Prostate gland (tissue), 2 donors: ENCODE measurements at regions not wholly inside any gene's neighbourhood (a gene's known extent, or its start where the extent isn't known, plus 50 kb on each side); places are given as distances from the start of the nearest gene placed in this dataset.

Experiments
- DNase-seq: peaks from one replicate; pipeline ENCODE4 v3.0.0-alpha.2; 2019; ENCODE audit warnings: low spot score
- H3K27ac ChIP-seq, 2 donors: fragments of 200-600 bp; sonication (generic); 2 replicates each; pipeline ENCODE4 v1.5.1; 2017 to 2019
- H3K27me3 ChIP-seq: fragments of 200-600 bp; sonication (generic); replicated peaks from 2 replicates; pipeline ENCODE4 v1.5.1; 2019; ENCODE audit not compliant: insufficient read depth
- H3K36me3 ChIP-seq, 2 donors: fragments of 200-600 bp; sonication (generic); 1 replicate in 1 of 2; 2 replicates in 1 of 2; pipeline versions ENCODE4 v1.5.1 to v1.8.1; 2017 to 2019
- H3K4me1 ChIP-seq: fragments of 200-600 bp; sonication (generic); replicated peaks from 2 replicates; pipeline ENCODE4 v1.5.1; 2019
- H3K4me3 ChIP-seq, 2 donors: fragments of 200-600 bp; sonication (generic); 2 replicates each; pipeline ENCODE4 v1.5.1; 2017 to 2019
- H3K9me3 ChIP-seq: fragments of 200-600 bp; sonication (generic); 2 replicates; pipeline ENCODE4 v1.5.1; 2017
- CTCF ChIP-seq, 4 experiments: fragments of 200-600 bp in 2 of 4; fragments of 450-650 bp in 2 of 4; sonication (generic) in 2 of 4; IDR thresholded peaks; 1 replicate in 3 of 4; 2 replicates in 1 of 4; pipeline ENCODE4 v1.5.1; 2016 to 2019; ENCODE audit warnings: antibody characterized with exemption in 4 of 4, mild to moderate bottlenecking in 2 of 4, moderate library complexity in 2 of 4
- POLR2A ChIP-seq: fragments of 450-650 bp; IDR thresholded peaks from one replicate; pipeline ENCODE4 v1.6.1; 2016; ENCODE audit warnings: antibody characterized with exemption, mild to moderate bottlenecking
- POLR2AphosphoS5 ChIP-seq: sonication (generic); formaldehyde crosslinking; IDR thresholded peaks from one replicate; pipeline ENCODE4 v1.6.1; 2017; ENCODE audit warnings: antibody characterized with exemption
- WGBS: methylation state at CpG from one replicate; pipeline ENCODE4 v1.1.5; 2018; 5-methylcytosine and 5-hydroxymethylcytosine counted together
- intact Hi-C: fragments of 100-400 bp; cut with DNase I; formaldehyde crosslinking; loops from one replicate; pipeline ENCODE4 v1.14.2; 2022

- TF ChIP-seq POLR2A, result no peak
- no peak for TF ChIP-seq CTCF (IDR thresholded peaks at IDR 0.05)
- TF ChIP-seq POLR2AphosphoS5, result no peak
- intact Hi-C loops, result no loop called here
- Histone ChIP-seq H3K4me1 (no peaks in the 10 kb centered on the region), H3K27ac (no peak overlapping the region), H3K27me3 (no peaks in the 10 kb centered on the region), H3K36me3 (no peaks in the 10 kb centered on the region), H3K9me3 (no peaks in the 10 kb centered on the region), H3K4me3 (no peak overlapping the region)
- DNase-seq, result no peak
- 79% methylated on average over 4 of the region's 4 CpGs for WGBS
These were observed 478.9 kb upstream of the GBE1 start for GRCh38 chr3:82240322-82240721.

GRCh38 chr3:82236257-82236656, 474.8 kb upstream of the GBE1 start:
- 81% methylated on average over 3 of the region's 3 CpGs for WGBS

GRCh38 chr3:82229397-82229796, 468.0 kb upstream of the GBE1 start:
- intact Hi-C loops, result no loop called here
- Histone ChIP-seq H3K27ac (no peak overlapping the region), H3K4me3 (no peak overlapping the region), H3K9me3 (no peaks in the 10 kb centered on the region), H3K27me3 (no peaks in the 10 kb centered on the region), H3K4me1 (no peaks in the 10 kb centered on the region), H3K36me3 (no peaks in the 10 kb centered on the region)
- 68% methylated on average over 4 of the region's 4 CpGs for WGBS
- no peak for DNase-seq
- TF ChIP-seq POLR2A (no peak), CTCF (IDR thresholded peaks at IDR 0.05) (no peak), POLR2AphosphoS5 (no peak)

More at GRCh38 chr3:82236257-82236656, 474.8 kb upstream of the GBE1 start:
- Histone ChIP-seq H3K27ac (no peak overlapping the region), H3K9me3 (no peaks in the 10 kb centered on the region), H3K27me3 (no peaks in the 10 kb centered on the region), H3K36me3 (no peaks in the 10 kb centered on the region), H3K4me3 (no peak overlapping the region), H3K4me1 (no peaks in the 10 kb centered on the region)
- TF ChIP-seq POLR2AphosphoS5, result no peak
- no peak for TF ChIP-seq CTCF (IDR thresholded peaks at IDR 0.05)
- DNase-seq, result no peak
- intact Hi-C loops, result no loop called here

- Histone ChIP-seq H3K4me1 (no peaks in the 10 kb centered on the region), H3K4me3 (no peak overlapping the region), H3K9me3 (no peaks in the 10 kb centered on the region), H3K36me3 (no peaks in the 10 kb centered on the region), H3K27me3 (no peaks in the 10 kb centered on the region), H3K27ac (no peak overlapping the region)
- DNase-seq, result no peak
- 89% methylated on average over 4 of the region's 4 CpGs for WGBS
- intact Hi-C loops, result no loop called here
- TF ChIP-seq POLR2A, result no peak
- TF ChIP-seq POLR2AphosphoS5, result no peak
- TF ChIP-seq CTCF (IDR thresholded peaks at IDR 0.05), result no peak
These were observed 463.2 kb upstream of the GBE1 start for GRCh38 chr3:82224661-82225060.

GRCh38 chr3:82222401-82222800, 461.0 kb upstream of the GBE1 start:
- DNase-seq, result no peak
- Histone ChIP-seq H3K27ac (no peak overlapping the region), H3K36me3 (no peaks in the 10 kb centered on the region), H3K9me3 (no peaks in the 10 kb centered on the region), H3K4me1 (no peaks in the 10 kb centered on the region), H3K27me3 (no peaks in the 10 kb centered on the region), H3K4me3 (no peak overlapping the region)
- WGBS, result 43% methylated on average over 1 of the region's 1 CpG
- intact Hi-C loops, result no loop called here
- TF ChIP-seq POLR2AphosphoS5 (no peak), CTCF (IDR thresholded peaks at IDR 0.05) (no peak), POLR2A (no peak)
